Breast epithelium (tissue), 3 donors: ENCODE measurements at regions not wholly inside any gene's neighbourhood (a gene's known extent, or its start where the extent isn't known, plus 50 kb on each side); places are given as distances from the start of the nearest gene placed in this dataset.

Experiments
- POLR2AphosphoS5 ChIP-seq, 3 donors: sonication (generic); formaldehyde crosslinking; IDR thresholded peaks; one replicate each; pipeline ENCODE4 v1.6.1; 2017; ENCODE audit warnings: antibody characterized with exemption in 3 of 3
- TF ChIP-seq, protein P1 (sequence below), 3 donors: fragments of 450-650 bp; IDR thresholded peaks; one replicate each; pipeline ENCODE4 v1.5.1; 2016 to 2017; ENCODE audit warnings: antibody characterized with exemption in 3 of 3, mild to moderate bottlenecking in 3 of 3, moderate library complexity in 3 of 3

- TF ChIP-seq, protein P1, sequence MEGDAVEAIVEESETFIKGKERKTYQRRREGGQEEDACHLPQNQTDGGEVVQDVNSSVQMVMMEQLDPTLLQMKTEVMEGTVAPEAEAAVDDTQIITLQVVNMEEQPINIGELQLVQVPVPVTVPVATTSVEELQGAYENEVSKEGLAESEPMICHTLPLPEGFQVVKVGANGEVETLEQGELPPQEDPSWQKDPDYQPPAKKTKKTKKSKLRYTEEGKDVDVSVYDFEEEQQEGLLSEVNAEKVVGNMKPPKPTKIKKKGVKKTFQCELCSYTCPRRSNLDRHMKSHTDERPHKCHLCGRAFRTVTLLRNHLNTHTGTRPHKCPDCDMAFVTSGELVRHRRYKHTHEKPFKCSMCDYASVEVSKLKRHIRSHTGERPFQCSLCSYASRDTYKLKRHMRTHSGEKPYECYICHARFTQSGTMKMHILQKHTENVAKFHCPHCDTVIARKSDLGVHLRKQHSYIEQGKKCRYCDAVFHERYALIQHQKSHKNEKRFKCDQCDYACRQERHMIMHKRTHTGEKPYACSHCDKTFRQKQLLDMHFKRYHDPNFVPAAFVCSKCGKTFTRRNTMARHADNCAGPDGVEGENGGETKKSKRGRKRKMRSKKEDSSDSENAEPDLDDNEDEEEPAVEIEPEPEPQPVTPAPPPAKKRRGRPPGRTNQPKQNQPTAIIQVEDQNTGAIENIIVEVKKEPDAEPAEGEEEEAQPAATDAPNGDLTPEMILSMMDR (IDR thresholded peaks at IDR 0.05): no peak
- no peak for TF ChIP-seq POLR2AphosphoS5 (IDR thresholded peaks at IDR 0.05)
Measured at GRCh38 chr12:124459852-124460645, 107.4 kb downstream of the NCOR2 start.
